Stimulated activated CD8-positive, alpha-beta memory T cell treated with anti-CD3 and anti-CD28 coated beads, Interleukin-12 subunit alpha, Interleukin-12 subunit beta, amount 100 ng/mL, for 24 hours (primary cell): ENCODE measurements at regions not wholly inside any gene's neighbourhood (a gene's known extent, or its start where the extent isn't known, plus 50 kb on each side); places are given as distances from the start of the nearest gene placed in this dataset.

Experiments used
- DNase-seq: peaks from one replicate; pipeline ENCODE4 v3.0.0-alpha.2; 2020; ENCODE audit errors: extremely low read depth

- DNase-seq: no peak
Observed at GRCh38 chr3:27861046-27862036, 139.2 kb upstream of the EOMES start.

GRCh38 chr3:27865731-27866130, 143.6 kb upstream of the EOMES start:
- no peak for DNase-seq

- DNase-seq: no peak
Observed at GRCh38 chr3:27869152-27869551, 147.0 kb upstream of the EOMES start.

GRCh38 chr3:27877061-27878013, 155.2 kb upstream of the EOMES start:
- DNase-seq: no peak

GRCh38 chr3:27878014-27878383, 155.9 kb upstream of the EOMES start:
- no peak for DNase-seq

- no peak for DNase-seq
Observed at GRCh38 chr3:27880969-27881892, 159.1 kb upstream of the EOMES start.

- no peak for DNase-seq
Observed at GRCh38 chr3:27883266-27883665, 161.1 kb upstream of the EOMES start.

- no peak for DNase-seq
Observed at GRCh38 chr3:27885641-27886040, 163.5 kb upstream of the EOMES start.

GRCh38 chr3:27888562-27888961, 166.4 kb upstream of the EOMES start:
- no peak for DNase-seq

GRCh38 chr3:27889745-27890144, 167.6 kb upstream of the EOMES start:
- no peak for DNase-seq

GRCh38 chr3:27900316-27900715, 178.2 kb upstream of the EOMES start:
- no peak for DNase-seq

GRCh38 chr3:27903446-27903845, 181.3 kb upstream of the EOMES start:
- DNase-seq: no peak

GRCh38 chr3:27905625-27906024, 183.5 kb upstream of the EOMES start:
- DNase-seq: no peak

GRCh38 chr3:27907148-27907547, 185.0 kb upstream of the EOMES start:
- DNase-seq: no peak

GRCh38 chr3:27907929-27908328, 185.8 kb upstream of the EOMES start:
- no peak for DNase-seq

GRCh38 chr3:27910456-27910855, 188.3 kb upstream of the EOMES start:
- no peak for DNase-seq

- DNase-seq: no peak
Observed at GRCh38 chr3:27914199-27914598, 192.1 kb upstream of the EOMES start.

- DNase-seq: no peak
Observed at GRCh38 chr3:27923349-27924068, 201.4 kb upstream of the EOMES start.

GRCh38 chr3:27927882-27928281, 205.8 kb upstream of the EOMES start:
- DNase-seq: no peak

GRCh38 chr3:27930052-27930602, 208.0 kb upstream of the EOMES start:
- no peak for DNase-seq
